PC-3 (cell line): ENCODE measurements at regions not wholly inside any gene's neighbourhood (a gene's known extent, or its start where the extent isn't known, plus 50 kb on each side); places are given as distances from the start of the nearest gene placed in this dataset.

ENCODE experiments used
- ATAC-seq: fragments of 200-7000 bp; cut with Tn5 transposase; 2 replicates; pipeline ENCODE4 v1.9.1; 2020; ENCODE audit warnings: mild to moderate bottlenecking, moderate library complexity
- BruUV-seq: library from RNA; stranded (reverse); fragments of 400-500 nt; replicated peaks from 2 replicates; lab custom pipeline; 2021; lab: Mats Ljungman, UMichigan
- CTCF ChIA-PET: fragments of 300-600 bp; sonication (Branson Sonifier 250); formaldehyde crosslinking; loops from one replicate; lab custom pipeline; 2022; ENCODE audit warnings: antibody characterized with exemption; lab: Charles Lee
- POLR2A ChIA-PET: fragments of 300-600 bp; sonication (Branson Sonifier 250); formaldehyde crosslinking; loops from one replicate; lab custom pipeline; 2022; ENCODE audit warnings: antibody characterized with exemption; ENCODE audit not compliant: unreplicated experiment; lab: Charles Lee
- DNase-seq: peaks from one replicate; pipeline ENCODE4 v3.0.0-alpha.2; 2015
- H2AFZ ChIP-seq: fragments of 300-600 bp; sonication (generic); 2 replicates; pipeline ENCODE4 v1.6.0; 2016; ENCODE audit warnings: antibody characterized with exemption, low read length
- H3F3A ChIP-seq: fragments of 300-600 bp; sonication (generic); one replicate; pipeline ENCODE4 v1.6.0; 2017; ENCODE audit warnings: antibody characterized with exemption, low read length, control low read depth, mild to moderate bottlenecking; ENCODE audit not compliant: unreplicated experiment
- H3K27ac ChIP-seq: fragments of 300-600 bp; sonication (generic); 2 replicates; pipeline ENCODE4 v1.5.1; 2016; ENCODE audit warnings: mild to moderate bottlenecking, low read length
- H3K27me3 ChIP-seq: fragments of 300-600 bp; sonication (generic); 2 replicates; pipeline ENCODE4 v1.6.1; 2016; ENCODE audit warnings: low read length, mixed read lengths
- H3K36me3 ChIP-seq: fragments of 300-600 bp; sonication (generic); 2 replicates; pipeline ENCODE4 v1.6.1; 2016; ENCODE audit warnings: low read depth, mixed run types, low read length, mixed read lengths
- H3K4me1 ChIP-seq: fragments of 300-600 bp; sonication (generic); 2 replicates; pipeline ENCODE4 v1.5.1; 2016; ENCODE audit warnings: low read length; ENCODE audit not compliant: insufficient read depth
- H3K4me2 ChIP-seq: fragments of 300-600 bp; sonication (generic); 2 replicates; pipeline ENCODE4 v1.6.0; 2016; ENCODE audit warnings: low read length
- H3K4me3 ChIP-seq: fragments of 300-600 bp; sonication (generic); 2 replicates; pipeline ENCODE4 v1.5.1; 2016; ENCODE audit warnings: mild to moderate bottlenecking, low read length, mixed read lengths
- H3K79me2 ChIP-seq: fragments of 300-600 bp; sonication (generic); 2 replicates; pipeline ENCODE4 v1.6.1; 2017; ENCODE audit warnings: low read length, mixed read lengths
- H3K9ac ChIP-seq: fragments of 300-600 bp; sonication (generic); 2 replicates; pipeline ENCODE4 v1.6.0; 2016; ENCODE audit warnings: mild to moderate bottlenecking, low read length
- H3K9me2 ChIP-seq: fragments of 300-600 bp; sonication (generic); replicated peaks from 2 replicates; pipeline ENCODE4 v1.6.1; 2016; ENCODE audit warnings: mixed run types, low read length, mixed read lengths
- H3K9me3 ChIP-seq: fragments of 300-600 bp; sonication (generic); 2 replicates; pipeline ENCODE4 v1.6.1; 2016; ENCODE audit warnings: low read length, mixed read lengths
- H4K20me1 ChIP-seq: fragments of 300-600 bp; sonication (generic); 2 replicates; pipeline ENCODE4 v1.6.1; 2016; ENCODE audit warnings: low read length, mixed read lengths
- CTCF ChIP-seq: fragments of 300-600 bp; sonication (generic); conservative IDR thresholded peaks from 2 replicates; pipeline ENCODE4 v1.5.1; 2017; ENCODE audit warnings: antibody characterized with exemption, low read depth, mild to moderate bottlenecking, low read length
- EZH2 ChIP-seq: fragments of 300-600 bp; sonication (generic); IDR thresholded peaks from one replicate; pipeline ENCODE4 v1.6.1; 2017; ENCODE audit warnings: antibody characterized with exemption, mild to moderate bottlenecking, low read length; ENCODE audit not compliant: unreplicated experiment
- EZH2phosphoT487 ChIP-seq: fragments of 300-600 bp; sonication (generic); IDR thresholded peaks from 2 replicates; pipeline ENCODE4 v1.6.1; 2018; ENCODE audit warnings: mild to moderate bottlenecking, antibody characterized with exemption, low read length, borderline replicate concordance
- intact Hi-C: fragments of 100-400 bp; cut with micrococcal nuclease; formaldehyde crosslinking; loops from 2 replicates; pipeline ENCODE4 v1.9.0; 2023

GRCh38 chr11:22559416-22559815, 66.2 kb downstream of the FANCF start:
- H3K27me3 ChIP-seq, result peaks cover 17% of the 10 kb centered on the region; the same call in 1 of the 2 replicates
- no peaks in the 10 kb centered on the region for H4K20me1 ChIP-seq
- intact Hi-C loops, result no loop called here
- H3K4me3 ChIP-seq, result no peak overlapping the region
- no peak for ATAC-seq
- no peaks in the 10 kb centered on the region for H3K9me2 ChIP-seq
- CTCF ChIA-PET, result no interaction called here
- H3K27ac ChIP-seq, result no peak overlapping the region
- DNase-seq, result no peak
- no peak overlapping the region for H2AFZ ChIP-seq
- no peaks in the 10 kb centered on the region for H3K9me3 ChIP-seq
- no peak overlapping the region for H3K4me2 ChIP-seq
- POLR2A ChIA-PET, result no interaction called here
- no peak overlapping the region for H3K9ac ChIP-seq
- H3K4me1 ChIP-seq, result no peaks in the 10 kb centered on the region
- TF ChIP-seq EZH2phosphoT487, result no peak
- no peak for TF ChIP-seq CTCF
- no TSS peak for BruUV-seq
- H3F3A ChIP-seq, result no peaks in the 10 kb centered on the region
- H3K79me2 ChIP-seq, result no peaks in the 10 kb centered on the region
- H3K36me3 ChIP-seq, result no peaks in the 10 kb centered on the region

- no TSS peak for BruUV-seq
- no peak overlapping the region for H2AFZ ChIP-seq
- no peaks in the 10 kb centered on the region for H3F3A ChIP-seq
- no peaks in the 10 kb centered on the region for H3K9me2 ChIP-seq
- no peak overlapping the region for H3K4me3 ChIP-seq
- H3K9me3 ChIP-seq, result no peaks in the 10 kb centered on the region
- ChIA-PET POLR2A (no interaction called here), CTCF (no interaction called here)
- TF ChIP-seq EZH2phosphoT487 (no peak), EZH2 (no peak), CTCF (no peak)
- H4K20me1 ChIP-seq, result no peaks in the 10 kb centered on the region
- no peaks in the 10 kb centered on the region for H3K4me1 ChIP-seq
- H3K4me2 ChIP-seq, result no peak overlapping the region
- DNase-seq (no peak), ATAC-seq (no peak)
- H3K79me2 ChIP-seq, result no peaks in the 10 kb centered on the region
- H3K27me3 ChIP-seq, result peaks cover 17% of the 10 kb centered on the region; the same call in 1 of the 2 replicates
- H3K27ac ChIP-seq, result no peak overlapping the region
- intact Hi-C loops, result no loop called here
- H3K9ac ChIP-seq, result no peak overlapping the region
- H3K36me3 ChIP-seq, result no peaks in the 10 kb centered on the region
Measured at GRCh38 chr11:22558664-22559063, 67.0 kb downstream of the FANCF start.

- H3K27me3 ChIP-seq, result peaks cover 17% of the 10 kb centered on the region; the same call in 1 of the 2 replicates
- no peaks in the 10 kb centered on the region for H3F3A ChIP-seq
- no peaks in the 10 kb centered on the region for H3K4me1 ChIP-seq
- ChIA-PET CTCF (no interaction called here), POLR2A (no interaction called here)
- H2AFZ ChIP-seq, result no peak overlapping the region
- H3K9me2 ChIP-seq, result no peaks in the 10 kb centered on the region
- no peaks in the 10 kb centered on the region for H3K79me2 ChIP-seq
- no peak overlapping the region for H3K27ac ChIP-seq
- H3K9ac ChIP-seq, result no peak overlapping the region
- no TSS peak for BruUV-seq
- intact Hi-C loops, result no loop called here
- H4K20me1 ChIP-seq, result no peaks in the 10 kb centered on the region
- H3K9me3 ChIP-seq, result no peaks in the 10 kb centered on the region
- ATAC-seq (no peak), DNase-seq (no peak)
- no peak for TF ChIP-seq CTCF
- TF ChIP-seq EZH2, result no peak
- TF ChIP-seq EZH2phosphoT487, result no peak
- no peak overlapping the region for H3K4me3 ChIP-seq
- H3K36me3 ChIP-seq, result no peaks in the 10 kb centered on the region
- H3K4me2 ChIP-seq, result no peak overlapping the region
Measured at GRCh38 chr11:22556381-22556780, 69.2 kb downstream of the FANCF start.
